ENCODE measurements at regions not wholly inside any gene's neighbourhood (a gene's known extent, or its start where the extent isn't known, plus 50 kb on each side); places are given as distances from the start of the nearest gene placed in this dataset.

DNA sequence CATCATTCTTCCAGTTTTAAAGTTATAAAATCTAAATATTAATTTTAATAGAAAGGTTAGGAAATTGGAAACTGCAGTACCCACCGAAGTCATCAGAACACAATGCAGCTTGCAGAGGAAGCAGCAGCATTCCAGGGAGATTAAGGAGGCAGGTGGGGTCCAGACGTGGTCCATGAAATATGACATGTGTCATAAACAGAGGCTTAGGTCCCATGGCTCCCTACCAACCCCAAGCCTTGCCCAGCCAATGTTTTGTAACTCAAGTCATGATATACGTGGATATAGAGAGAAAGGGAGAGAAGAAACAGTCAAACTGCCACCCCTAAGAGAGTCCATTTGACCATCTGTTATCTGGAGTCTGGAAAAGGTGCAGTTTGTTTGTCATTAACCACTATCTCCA is 670.0 kb downstream of the TOX3 start:
- H3K4me3 ChIP-seq: no peak overlapping the region
- DNase-seq (ENCODE audit: low spot score) (no peak), ATAC-seq (ENCODE audit: insufficient number of reproducible peaks, low FRiP score, low read depth) (no peak)
- H3K9me3 ChIP-seq: no peaks in the 10 kb centered on the region
- H3K36me3 ChIP-seq: no peaks in the 10 kb centered on the region
- TF ChIP-seq, protein P1, sequence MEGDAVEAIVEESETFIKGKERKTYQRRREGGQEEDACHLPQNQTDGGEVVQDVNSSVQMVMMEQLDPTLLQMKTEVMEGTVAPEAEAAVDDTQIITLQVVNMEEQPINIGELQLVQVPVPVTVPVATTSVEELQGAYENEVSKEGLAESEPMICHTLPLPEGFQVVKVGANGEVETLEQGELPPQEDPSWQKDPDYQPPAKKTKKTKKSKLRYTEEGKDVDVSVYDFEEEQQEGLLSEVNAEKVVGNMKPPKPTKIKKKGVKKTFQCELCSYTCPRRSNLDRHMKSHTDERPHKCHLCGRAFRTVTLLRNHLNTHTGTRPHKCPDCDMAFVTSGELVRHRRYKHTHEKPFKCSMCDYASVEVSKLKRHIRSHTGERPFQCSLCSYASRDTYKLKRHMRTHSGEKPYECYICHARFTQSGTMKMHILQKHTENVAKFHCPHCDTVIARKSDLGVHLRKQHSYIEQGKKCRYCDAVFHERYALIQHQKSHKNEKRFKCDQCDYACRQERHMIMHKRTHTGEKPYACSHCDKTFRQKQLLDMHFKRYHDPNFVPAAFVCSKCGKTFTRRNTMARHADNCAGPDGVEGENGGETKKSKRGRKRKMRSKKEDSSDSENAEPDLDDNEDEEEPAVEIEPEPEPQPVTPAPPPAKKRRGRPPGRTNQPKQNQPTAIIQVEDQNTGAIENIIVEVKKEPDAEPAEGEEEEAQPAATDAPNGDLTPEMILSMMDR (IDR thresholded peaks at IDR 0.05): no peak
- H3K27me3 ChIP-seq (replicated peaks; ENCODE audit: insufficient read depth): no peaks in the 10 kb centered on the region
- peaks cover 0 to 12% of the 10 kb centered on the region in 2 donors for H3K4me1 ChIP-seq (ENCODE audit: control insufficient read depth in 1 of 2, low read depth in 2 of 2)
- no peak overlapping the region for H3K27ac ChIP-seq

DNA sequence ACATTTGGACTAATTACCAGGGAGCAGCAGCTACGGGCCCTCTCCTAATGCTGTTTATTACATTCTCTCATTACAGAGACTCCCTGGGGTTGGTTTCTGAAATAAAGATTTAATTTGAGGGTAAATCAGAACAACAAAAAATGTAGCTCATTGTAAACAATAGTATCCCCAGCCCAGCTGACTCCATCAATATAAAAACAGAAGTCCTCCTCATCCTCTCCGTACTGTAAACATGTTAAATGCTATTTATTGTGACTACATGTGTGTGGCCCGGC is 670.4 kb downstream of the TOX3 start:
- DNase-seq (ENCODE audit: low spot score) (no peak), ATAC-seq (ENCODE audit: insufficient number of reproducible peaks, low FRiP score, low read depth) (no peak)
- H3K9me3 ChIP-seq: no peaks in the 10 kb centered on the region
- no peak overlapping the region for H3K4me3 ChIP-seq
- TF ChIP-seq, protein P1 (IDR thresholded peaks at IDR 0.05): no peak
- H3K36me3 ChIP-seq: no peaks in the 10 kb centered on the region
- peaks cover 0 to 12% of the 10 kb centered on the region in 2 donors for H3K4me1 ChIP-seq (ENCODE audit: control insufficient read depth in 1 of 2, low read depth in 2 of 2)
- no peak overlapping the region for H3K27ac ChIP-seq
- no peaks in the 10 kb centered on the region for H3K27me3 ChIP-seq (replicated peaks; ENCODE audit: insufficient read depth)

DNA sequence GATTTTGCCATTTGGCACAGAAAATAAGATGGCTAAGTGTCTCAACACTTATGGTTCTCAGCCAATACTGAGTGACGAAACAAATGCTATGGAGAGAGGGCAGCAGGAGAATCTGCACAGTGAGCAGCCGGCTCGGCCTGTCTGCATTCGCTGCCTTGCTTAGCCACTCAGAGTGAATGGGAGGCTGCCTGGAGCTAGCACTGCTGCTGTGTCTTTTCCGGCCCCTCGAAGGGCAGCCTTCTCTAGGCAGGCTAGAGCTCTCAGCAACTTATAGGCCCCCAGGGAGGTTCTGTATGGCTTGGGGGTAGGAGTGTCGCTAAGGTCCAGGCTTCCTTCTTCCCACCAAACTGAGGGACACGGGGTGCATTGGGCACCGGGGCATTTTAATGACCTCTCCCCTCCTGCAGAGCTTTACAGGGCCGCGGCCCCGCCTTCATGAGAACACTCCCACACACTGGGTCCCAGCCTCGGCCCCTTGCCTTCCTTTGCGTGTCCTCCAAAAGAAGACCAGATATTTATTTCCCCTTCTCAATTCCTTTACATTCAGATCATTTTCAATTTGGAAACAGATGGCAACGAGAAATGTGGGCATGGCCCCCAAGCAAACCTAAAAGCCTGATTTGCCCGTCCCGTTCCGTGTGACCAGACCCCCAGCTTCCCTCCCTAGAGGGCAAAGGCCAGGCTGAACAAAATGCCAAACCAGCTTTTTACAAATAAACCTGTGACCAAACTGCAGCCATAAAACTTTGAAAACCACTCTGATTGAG is 670.9 kb downstream of the TOX3 start:
- Histone ChIP-seq H3K4me1 (ENCODE audit: control insufficient read depth in 1 of 2, low read depth in 2 of 2) (peaks cover 0 to 10% of the 10 kb centered on the region in 2 donors), H3K9me3 (no peaks in the 10 kb centered on the region), H3K27ac (no peak overlapping the region), H3K27me3 (replicated peaks; ENCODE audit: insufficient read depth) (no peaks in the 10 kb centered on the region), H3K4me3 (no peak overlapping the region), H3K36me3 (no peaks in the 10 kb centered on the region)
- ATAC-seq (ENCODE audit: insufficient number of reproducible peaks, low FRiP score, low read depth) (no peak), DNase-seq (ENCODE audit: low spot score) (no peak)
- TF ChIP-seq, protein P1 (IDR thresholded peaks at IDR 0.05): no peak

DNA sequence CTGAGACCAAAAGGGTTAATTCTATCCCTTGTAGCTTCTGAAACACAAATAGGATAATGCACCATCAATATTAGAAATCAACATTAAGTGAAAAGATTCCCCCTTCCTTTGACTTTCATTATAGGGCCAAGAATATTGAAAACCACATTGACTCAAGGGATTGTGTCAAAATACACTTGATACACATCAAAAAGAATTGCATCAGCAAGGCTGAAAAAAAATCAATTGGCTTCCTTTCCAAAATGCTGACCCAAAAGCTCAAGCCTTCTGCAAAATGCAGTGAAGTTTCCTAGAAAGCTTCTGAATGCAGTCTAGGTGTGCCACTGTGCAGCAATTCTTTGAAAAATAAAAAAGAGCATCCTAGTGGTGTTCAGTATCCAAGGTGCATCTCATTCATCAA is 674.4 kb downstream of the TOX3 start:
- Histone ChIP-seq H3K4me1 (ENCODE audit: control insufficient read depth in 1 of 2, low read depth in 2 of 2) (no peaks in the 10 kb centered on the region), H3K36me3 (no peaks in the 10 kb centered on the region), H3K27ac (no peak overlapping the region), H3K27me3 (replicated peaks; ENCODE audit: insufficient read depth) (no peaks in the 10 kb centered on the region), H3K9me3 (no peaks in the 10 kb centered on the region), H3K4me3 (no peak overlapping the region)
- no peak for DNase-seq (ENCODE audit: low spot score)
- TF ChIP-seq, protein P1 (IDR thresholded peaks at IDR 0.05): no peak
- no peak for ATAC-seq (ENCODE audit: insufficient number of reproducible peaks, low FRiP score, low read depth)

DNA sequence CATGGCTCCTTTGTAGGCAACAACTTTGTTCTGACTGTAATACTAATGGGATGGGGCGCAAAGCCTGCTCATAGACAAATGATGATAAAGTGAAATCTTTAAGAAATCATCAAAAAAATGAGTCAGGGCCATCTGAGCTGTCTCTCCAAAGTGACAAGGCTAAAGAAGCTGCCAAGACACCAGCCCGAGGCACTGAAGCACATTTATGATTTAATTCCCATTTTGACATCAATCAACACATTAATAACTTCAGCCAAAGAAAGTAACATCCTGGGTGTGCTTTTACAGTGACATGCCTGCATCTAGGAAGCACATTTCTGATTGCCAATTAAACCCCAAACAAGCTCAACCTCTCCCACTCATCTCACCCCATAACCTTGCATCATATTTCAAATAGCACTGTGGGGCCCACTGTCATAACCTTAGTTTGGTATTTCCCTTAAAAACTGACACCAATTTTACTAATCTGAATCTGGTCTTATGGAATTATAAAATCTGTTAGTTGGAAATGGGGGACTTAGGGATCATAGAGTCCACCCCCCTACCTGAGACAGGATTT is 676.6 kb downstream of the TOX3 start:
- no peaks in the 10 kb centered on the region for H3K4me1 ChIP-seq (ENCODE audit: control insufficient read depth in 1 of 2, low read depth in 2 of 2)
- ATAC-seq (ENCODE audit: insufficient number of reproducible peaks, low FRiP score, low read depth) (no peak), DNase-seq (ENCODE audit: low spot score) (no peak)
- H3K27me3 ChIP-seq (replicated peaks; ENCODE audit: insufficient read depth): no peaks in the 10 kb centered on the region
- TF ChIP-seq, protein P1 (IDR thresholded peaks at IDR 0.05): no peak
- H3K27ac ChIP-seq: no peak overlapping the region
- no peak overlapping the region for H3K4me3 ChIP-seq
- no peaks in the 10 kb centered on the region for H3K9me3 ChIP-seq
- H3K36me3 ChIP-seq: no peaks in the 10 kb centered on the region

Measured in thoracic aorta (tissue), 2 donors.